Astrocyte of the cerebellum (primary cell): ENCODE measurements at regions not wholly inside any gene's neighbourhood (a gene's known extent, or its start where the extent isn't known, plus 50 kb on each side); places are given as distances from the start of the nearest gene placed in this dataset.

Source experiments
- DNase-seq: peaks from one replicate; pipeline ENCODE4 v3.0.0-alpha.2; 2011; ENCODE audit warnings: low read depth
- H3K4me3 ChIP-seq: 2 replicates; pipeline ENCODE4 v1.5.1; 2011; ENCODE audit warnings: mild to moderate bottlenecking, low read depth, low read length, moderate library complexity
- in situ Hi-C: cut with HindIII; loops from 2 replicates; pipeline ENCODE4 v1.10.0; 2017; ENCODE audit warnings: low sequenced_read_pairs
- TF ChIP-seq, protein P1 (sequence below): IDR thresholded peaks from 2 replicates; pipeline ENCODE4 v1.5.1; 2012; ENCODE audit warnings: low read length, low read depth, moderate library complexity, mild to moderate bottlenecking; ENCODE audit errors: missing control alignments

DNA sequence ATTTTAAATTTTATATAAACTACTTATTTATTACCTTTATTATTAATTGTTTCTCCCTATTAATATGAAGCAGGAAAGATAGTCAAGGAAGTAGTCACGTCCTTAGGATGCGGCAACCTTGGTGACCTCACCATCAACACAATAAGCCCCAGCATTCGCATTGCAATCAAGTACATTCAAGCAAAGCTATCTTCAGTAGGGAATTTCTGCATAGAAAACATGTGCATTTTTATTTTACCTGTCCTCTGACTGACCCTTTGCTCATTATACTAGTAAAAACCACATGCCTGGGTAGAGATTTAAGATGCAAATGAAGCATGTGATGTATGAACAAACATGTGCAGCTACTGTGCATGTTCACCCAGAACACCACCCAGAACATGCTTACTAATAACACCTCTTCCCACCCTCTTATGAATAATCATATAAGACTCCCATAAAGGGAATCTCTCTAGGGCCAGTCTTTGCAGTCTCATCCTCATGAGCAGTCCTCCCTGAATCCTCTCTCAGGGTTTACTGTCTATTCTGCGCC lies 869.6 kb downstream of the TAF11L14 start:
- TF ChIP-seq, protein P1, sequence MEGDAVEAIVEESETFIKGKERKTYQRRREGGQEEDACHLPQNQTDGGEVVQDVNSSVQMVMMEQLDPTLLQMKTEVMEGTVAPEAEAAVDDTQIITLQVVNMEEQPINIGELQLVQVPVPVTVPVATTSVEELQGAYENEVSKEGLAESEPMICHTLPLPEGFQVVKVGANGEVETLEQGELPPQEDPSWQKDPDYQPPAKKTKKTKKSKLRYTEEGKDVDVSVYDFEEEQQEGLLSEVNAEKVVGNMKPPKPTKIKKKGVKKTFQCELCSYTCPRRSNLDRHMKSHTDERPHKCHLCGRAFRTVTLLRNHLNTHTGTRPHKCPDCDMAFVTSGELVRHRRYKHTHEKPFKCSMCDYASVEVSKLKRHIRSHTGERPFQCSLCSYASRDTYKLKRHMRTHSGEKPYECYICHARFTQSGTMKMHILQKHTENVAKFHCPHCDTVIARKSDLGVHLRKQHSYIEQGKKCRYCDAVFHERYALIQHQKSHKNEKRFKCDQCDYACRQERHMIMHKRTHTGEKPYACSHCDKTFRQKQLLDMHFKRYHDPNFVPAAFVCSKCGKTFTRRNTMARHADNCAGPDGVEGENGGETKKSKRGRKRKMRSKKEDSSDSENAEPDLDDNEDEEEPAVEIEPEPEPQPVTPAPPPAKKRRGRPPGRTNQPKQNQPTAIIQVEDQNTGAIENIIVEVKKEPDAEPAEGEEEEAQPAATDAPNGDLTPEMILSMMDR = no peak
- in situ Hi-C loops = no loop called here

DNA sequence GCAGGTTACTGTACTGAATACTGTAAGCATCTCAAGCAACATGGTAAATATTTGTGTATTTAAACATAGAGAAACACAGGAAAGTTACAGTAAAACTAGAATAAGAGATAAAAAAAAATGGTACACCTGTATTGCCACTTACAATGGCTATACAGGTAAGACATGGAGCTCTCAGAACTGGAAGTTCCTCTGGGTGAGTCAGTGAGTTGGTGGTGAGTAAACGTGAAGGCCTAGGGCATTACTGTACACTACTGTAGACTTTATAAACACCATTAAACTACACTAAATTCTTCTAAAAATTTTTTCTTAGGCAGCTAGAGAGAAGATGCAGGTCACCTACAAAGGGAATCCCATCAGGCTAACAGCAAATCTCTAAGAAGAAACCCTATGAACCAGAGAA lies 872.9 kb downstream of the TAF11L14 start:
- in situ Hi-C loops = no loop called here
- no peak for DNase-seq
- no peak overlapping the region for H3K4me3 ChIP-seq
- TF ChIP-seq, protein P1 = no peak

More for the DNA sequence above, 869.6 kb downstream of the TAF11L14 start:
- DNase-seq = no peak
- H3K4me3 ChIP-seq = no peak overlapping the region

DNA sequence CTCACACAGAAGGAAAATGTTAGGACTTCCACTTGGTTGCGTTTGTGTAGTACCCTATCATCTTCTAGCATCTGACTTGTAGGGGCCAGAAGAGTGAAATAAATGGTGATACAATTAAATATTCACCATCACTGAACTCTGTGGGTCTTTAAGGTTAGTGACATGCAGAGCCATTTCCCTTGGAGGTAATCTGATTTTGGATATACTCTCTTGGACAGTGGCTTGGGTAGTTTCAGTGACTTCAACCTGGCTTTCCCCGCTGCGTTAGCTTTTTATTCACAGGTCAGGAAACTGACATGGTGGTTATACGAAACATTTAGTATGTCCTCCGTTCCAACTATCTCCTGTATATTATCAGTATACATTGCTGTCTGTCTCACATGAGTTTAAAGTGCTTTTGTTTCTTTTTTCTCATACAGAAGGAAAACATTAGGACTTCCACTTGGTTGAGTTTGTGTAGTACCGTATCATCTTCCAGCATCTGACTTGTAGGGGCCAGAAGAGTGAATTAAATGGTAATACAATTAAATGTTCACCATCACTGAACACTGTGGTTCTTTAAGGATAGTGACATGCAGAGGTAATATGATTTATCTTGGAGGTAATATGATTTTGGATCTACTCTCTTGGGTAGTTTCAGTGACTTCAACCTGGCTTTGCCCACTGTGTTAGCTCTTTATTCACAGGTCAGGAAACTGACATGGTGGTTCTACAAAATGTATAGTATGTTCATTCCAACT lies 883.6 kb downstream of the TAF11L14 start:
- DNase-seq = no peak
- TF ChIP-seq, protein P1 = no peak
- in situ Hi-C loops = no loop called here
- no peak overlapping the region for H3K4me3 ChIP-seq

DNA sequence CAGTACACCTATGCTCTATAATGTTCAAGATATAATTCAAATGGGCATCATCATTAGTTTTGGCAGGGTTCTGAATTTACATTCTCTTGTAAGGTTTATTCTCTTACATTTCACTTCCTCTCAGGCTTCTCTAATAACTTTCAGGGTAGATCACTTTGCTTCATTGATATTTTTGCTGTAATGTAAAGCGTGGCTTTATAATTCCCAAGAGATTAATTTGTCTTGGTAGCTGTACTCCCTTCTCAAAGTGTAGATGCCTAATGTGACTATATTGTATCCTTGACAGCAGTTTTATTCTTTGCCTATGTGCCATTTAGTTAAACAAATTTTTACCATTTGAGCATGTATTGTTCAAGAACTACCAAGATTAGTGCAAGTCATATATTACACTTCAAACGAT lies 889.1 kb downstream of the TAF11L14 start:
- TF ChIP-seq, protein P1 = no peak
- no peak for DNase-seq
- no peak overlapping the region for H3K4me3 ChIP-seq
- in situ Hi-C loops = no loop called here

DNA sequence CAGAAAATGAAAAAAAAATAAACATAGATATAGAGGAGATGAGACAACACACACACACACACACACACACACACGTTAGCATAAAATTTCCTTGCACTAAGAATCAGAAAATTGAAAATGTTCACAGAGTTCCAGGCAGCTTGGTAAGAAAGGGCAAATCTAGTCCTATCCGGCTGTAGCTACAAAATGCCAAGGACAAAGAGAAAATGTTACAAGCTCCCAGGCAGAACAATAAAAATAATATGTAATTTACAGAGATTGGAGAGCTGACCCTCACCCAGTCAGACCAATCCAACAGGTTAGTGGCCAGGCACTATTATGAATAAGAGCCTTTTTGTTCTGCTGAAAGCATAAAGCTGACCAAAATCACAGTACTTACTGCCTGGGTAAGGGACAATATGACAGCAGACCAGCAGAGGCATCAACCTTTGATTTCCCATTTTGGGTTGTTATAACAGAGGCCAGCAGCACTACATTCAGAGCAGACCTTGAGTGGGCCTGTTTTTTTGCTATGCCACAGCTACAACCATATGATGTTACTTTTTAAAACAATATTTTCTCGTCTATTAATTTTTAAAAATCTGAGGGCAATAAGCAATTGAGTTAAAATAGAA lies 892.6 kb downstream of the TAF11L14 start:
- in situ Hi-C loops = no loop called here
- H3K4me3 ChIP-seq = no peak overlapping the region
- TF ChIP-seq, protein P1 = no peak
- DNase-seq = no peak

DNA sequence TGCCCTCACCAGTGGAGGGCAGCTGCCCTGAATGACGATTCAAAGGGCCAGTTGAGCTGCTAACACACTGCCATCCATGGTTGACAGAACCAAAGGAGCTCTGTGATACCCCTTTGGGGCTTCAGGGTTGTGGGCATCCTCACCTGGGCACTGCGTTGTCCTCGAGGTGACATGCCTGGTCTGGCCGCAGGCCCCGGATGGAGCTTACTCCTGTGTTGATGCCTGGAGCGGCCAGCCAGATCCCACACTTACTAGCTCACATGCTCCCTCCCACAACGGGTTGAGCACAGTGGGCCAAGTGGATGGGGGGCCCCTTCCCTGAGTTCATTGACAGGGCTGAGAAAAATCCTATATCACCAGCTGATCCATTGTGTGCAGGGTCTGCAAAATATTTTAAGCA lies 898.9 kb downstream of the TAF11L14 start:
- in situ Hi-C loops = no loop called here
- TF ChIP-seq, protein P1 = no peak
- DNase-seq = no peak
- no peak overlapping the region for H3K4me3 ChIP-seq
